GM12875 (cell line): ENCODE measurements at regions not wholly inside any gene's neighbourhood (a gene's known extent, or its start where the extent isn't known, plus 50 kb on each side); places are given as distances from the start of the nearest gene placed in this dataset.

ENCODE experiments used
- H3K4me3 ChIP-seq: one replicate; pipeline ENCODE4 v1.5.1; 2011; ENCODE audit warnings: low read depth, low read length, control low read depth
- TF ChIP-seq, protein P1 (sequence below): IDR thresholded peaks from 2 replicates; pipeline ENCODE4 v1.5.1; 2011; ENCODE audit warnings: low read depth, mild to moderate bottlenecking, control low read depth, inconsistent platforms, low read length, moderate library complexity, borderline replicate concordance; ENCODE audit not compliant: insufficient read depth

DNA sequence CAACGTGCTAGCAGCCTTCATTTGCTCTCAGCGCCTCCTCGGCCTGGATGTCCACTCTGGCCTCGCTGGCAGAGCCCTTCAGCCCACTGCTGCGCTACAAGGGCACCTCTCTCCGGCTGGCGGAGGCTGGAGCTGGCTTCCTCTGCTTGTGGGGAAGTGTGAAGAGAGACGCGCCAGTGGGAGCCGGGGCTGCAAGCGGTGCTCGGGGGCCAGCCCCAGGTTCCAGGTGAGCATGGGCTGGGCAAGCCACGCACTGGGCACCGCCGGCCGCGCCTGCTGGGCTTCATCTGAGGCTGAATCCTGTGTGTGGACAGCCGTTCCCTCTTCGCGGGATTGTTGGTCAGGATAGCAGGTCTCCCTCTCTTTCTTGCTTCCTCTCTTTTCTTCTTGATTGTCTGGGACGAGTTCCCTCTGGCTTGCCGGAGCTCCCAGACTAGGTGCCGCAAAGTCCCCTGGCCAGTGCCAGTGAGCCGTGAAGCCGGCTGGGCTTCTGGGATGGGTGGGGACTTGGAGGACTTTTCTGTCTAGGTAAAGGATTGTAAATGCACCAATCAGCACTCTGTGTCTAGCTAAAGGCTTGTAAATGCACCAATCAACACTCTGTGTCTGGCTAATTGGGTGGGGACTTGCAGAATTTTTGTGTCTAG is 165.0 kb downstream of the HEPH start:
- H3K4me3 ChIP-seq: no peak overlapping the region
- TF ChIP-seq, protein P1, sequence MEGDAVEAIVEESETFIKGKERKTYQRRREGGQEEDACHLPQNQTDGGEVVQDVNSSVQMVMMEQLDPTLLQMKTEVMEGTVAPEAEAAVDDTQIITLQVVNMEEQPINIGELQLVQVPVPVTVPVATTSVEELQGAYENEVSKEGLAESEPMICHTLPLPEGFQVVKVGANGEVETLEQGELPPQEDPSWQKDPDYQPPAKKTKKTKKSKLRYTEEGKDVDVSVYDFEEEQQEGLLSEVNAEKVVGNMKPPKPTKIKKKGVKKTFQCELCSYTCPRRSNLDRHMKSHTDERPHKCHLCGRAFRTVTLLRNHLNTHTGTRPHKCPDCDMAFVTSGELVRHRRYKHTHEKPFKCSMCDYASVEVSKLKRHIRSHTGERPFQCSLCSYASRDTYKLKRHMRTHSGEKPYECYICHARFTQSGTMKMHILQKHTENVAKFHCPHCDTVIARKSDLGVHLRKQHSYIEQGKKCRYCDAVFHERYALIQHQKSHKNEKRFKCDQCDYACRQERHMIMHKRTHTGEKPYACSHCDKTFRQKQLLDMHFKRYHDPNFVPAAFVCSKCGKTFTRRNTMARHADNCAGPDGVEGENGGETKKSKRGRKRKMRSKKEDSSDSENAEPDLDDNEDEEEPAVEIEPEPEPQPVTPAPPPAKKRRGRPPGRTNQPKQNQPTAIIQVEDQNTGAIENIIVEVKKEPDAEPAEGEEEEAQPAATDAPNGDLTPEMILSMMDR: no peak

DNA sequence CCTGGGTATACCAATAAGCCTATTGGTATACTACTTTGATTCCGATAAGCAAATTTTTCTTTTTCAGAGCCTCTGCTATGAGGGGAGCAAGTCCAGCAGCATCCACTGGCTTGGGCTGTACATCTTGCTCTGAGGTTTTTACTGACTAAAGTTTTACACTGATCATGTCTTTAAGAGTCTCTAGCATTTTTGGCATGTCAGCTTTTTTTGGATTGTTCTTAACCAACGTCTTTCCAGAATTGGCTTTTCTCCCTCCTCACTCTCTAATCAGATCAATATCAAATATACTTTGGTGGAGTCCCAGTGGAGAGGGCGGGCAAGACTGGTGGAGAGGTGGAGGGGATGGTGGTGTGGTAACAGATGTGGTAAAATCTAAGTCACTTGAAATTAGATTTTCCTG is 196.8 kb downstream of the HEPH start:
- TF ChIP-seq, protein P1: no peak

DNA sequence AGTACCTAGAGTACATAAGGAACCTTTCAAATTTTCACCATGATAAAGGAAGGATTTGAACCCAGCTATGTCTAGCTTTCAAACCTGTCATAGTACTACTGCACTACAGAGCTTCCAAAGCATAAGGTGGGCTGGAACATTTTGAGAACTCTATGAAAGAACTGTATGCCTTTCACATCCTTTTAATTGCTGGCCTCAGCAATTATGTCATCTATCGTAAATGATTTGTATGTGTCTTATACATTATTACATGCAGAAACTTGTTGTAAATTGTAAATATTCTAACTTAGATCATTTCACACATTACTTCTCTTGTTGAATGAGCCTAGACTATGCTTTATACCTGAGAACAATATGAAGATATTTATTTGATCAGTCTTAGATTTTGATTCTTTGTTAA is 220.7 kb downstream of the HEPH start:
- no peak overlapping the region for H3K4me3 ChIP-seq

More for the DNA sequence above, 196.8 kb downstream of the HEPH start:
- no peak overlapping the region for H3K4me3 ChIP-seq

DNA sequence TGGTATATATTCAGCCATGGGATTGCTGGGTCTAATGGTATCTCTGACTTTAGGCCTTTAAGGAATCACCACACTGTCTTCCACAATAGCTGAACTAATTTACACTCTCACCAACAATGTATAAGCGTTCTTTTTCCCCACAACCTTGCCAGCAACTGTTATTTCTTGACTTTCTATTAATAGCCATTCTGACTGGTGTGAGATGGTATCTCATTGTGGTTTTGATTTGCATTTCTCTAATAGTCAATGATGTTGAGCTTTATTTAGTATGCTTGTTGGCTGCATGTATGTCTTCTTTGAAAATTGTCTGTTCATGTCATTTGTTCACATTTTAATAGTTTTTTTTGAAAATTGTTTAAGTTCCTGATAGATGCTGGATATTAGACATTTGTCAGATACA is 235.2 kb downstream of the HEPH start:
- no peak overlapping the region for H3K4me3 ChIP-seq
- TF ChIP-seq, protein P1: no peak

More for the DNA sequence above, 220.7 kb downstream of the HEPH start:
- TF ChIP-seq, protein P1: no peak

DNA sequence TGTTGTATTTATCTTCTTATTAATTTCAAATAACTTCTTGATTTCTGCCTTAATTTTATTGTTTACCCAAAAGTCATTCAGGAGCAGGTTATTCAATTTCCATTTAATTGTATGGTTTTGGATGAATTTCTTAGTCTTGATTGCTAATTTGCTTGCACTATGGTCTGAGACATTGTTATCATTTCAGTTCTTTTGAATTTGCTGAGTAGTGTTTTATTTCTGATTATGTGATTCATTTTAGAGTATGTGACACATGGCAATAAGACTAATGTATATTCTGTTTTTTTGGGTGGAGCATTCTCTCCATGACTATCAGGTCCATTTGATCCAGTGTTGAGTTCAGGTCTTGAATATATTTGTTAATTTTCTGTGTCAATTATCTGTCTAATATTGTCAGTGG is 236.7 kb downstream of the EDA2R start:
- TF ChIP-seq, protein P1: no peak
- no peak overlapping the region for H3K4me3 ChIP-seq

DNA sequence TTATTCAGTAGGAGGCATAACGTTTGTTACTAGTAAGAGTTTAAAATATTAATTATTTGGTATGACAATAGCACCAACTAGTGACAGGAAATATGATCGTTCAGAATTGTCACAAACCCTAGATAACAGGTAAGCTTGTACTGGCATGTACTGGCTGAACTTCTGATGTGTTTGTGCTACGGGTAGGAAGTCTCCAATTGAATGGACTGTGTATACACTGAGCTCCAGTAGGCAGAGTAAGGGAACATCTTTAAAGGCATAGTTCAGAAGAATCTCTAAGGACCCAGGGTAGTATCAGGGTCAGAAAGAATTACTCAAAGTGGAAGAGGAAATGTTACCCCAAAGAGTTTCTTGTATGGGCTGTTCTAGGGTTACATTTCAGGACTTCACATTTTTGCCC is 230.4 kb downstream of the EDA2R start:
- TF ChIP-seq, protein P1: peak; percentile 29; the same call in 1 of the 2 replicates
- H3K4me3 ChIP-seq: no peak overlapping the region

DNA sequence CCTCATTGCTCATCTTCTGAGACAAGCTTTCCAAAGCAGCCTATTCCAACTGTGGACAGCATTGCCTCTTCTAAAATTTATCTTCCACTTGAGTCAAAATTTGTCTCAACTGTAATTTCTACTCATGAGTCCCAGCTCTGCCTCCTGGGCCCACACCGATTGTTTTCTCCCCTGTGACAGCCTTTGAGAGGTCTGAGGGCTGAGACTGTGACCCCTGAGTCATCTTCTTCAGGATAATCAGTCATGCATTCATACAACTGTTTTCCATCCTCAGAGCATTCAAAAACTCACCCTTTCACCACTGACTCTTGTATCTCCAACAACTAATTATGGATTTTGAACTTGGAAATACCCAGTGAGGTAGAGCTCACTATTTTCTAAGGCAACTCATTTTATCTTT is 228.1 kb downstream of the EDA2R start:
- no peak overlapping the region for H3K4me3 ChIP-seq
- TF ChIP-seq, protein P1: no peak
